HL-60 (cell line): ENCODE measurements at regions not wholly inside any gene's neighbourhood (a gene's known extent, or its start where the extent isn't known, plus 50 kb on each side); places are given as distances from the start of the nearest gene placed in this dataset.

Experiments
- POLR2AphosphoS5 ChIP-seq: IDR thresholded peaks from 2 replicates; pipeline ENCODE4 v1.6.1; 2012; ENCODE audit warnings: low read depth
- TF ChIP-seq, protein P1 (sequence below): IDR thresholded peaks from one replicate; pipeline ENCODE4 v1.5.1; 2011; ENCODE audit warnings: low read length, control low read depth, inconsistent platforms; ENCODE audit not compliant: insufficient read depth
- TF ChIP-seq, protein P2 (sequence below): IDR thresholded peaks from 2 replicates; pipeline ENCODE4 v1.6.1; 2012; ENCODE audit warnings: low read depth; ENCODE audit not compliant: insufficient replicate concordance

DNA sequence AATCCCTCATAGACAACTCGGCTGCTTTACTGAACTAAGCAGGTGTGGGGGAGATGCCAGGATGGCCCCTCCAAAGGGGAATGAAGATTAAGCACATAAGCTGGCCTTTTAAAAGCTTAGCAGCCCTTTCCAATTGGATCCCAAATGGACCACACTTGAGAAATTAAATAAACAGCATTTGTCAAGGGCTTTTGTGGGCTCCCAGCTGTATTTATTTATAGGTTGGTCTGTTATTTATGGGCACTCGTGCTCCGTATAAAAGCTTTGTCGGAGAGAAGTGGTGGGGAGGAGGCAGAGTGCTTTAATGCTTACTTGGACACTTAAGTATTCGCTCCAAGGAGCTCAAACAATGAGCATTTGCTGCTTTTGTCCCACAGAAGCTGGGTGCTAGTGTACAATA, 580.2 kb downstream of the MED13L start:
- TF ChIP-seq, protein P1, sequence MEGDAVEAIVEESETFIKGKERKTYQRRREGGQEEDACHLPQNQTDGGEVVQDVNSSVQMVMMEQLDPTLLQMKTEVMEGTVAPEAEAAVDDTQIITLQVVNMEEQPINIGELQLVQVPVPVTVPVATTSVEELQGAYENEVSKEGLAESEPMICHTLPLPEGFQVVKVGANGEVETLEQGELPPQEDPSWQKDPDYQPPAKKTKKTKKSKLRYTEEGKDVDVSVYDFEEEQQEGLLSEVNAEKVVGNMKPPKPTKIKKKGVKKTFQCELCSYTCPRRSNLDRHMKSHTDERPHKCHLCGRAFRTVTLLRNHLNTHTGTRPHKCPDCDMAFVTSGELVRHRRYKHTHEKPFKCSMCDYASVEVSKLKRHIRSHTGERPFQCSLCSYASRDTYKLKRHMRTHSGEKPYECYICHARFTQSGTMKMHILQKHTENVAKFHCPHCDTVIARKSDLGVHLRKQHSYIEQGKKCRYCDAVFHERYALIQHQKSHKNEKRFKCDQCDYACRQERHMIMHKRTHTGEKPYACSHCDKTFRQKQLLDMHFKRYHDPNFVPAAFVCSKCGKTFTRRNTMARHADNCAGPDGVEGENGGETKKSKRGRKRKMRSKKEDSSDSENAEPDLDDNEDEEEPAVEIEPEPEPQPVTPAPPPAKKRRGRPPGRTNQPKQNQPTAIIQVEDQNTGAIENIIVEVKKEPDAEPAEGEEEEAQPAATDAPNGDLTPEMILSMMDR, result no peak
- TF ChIP-seq POLR2AphosphoS5, result no peak
- TF ChIP-seq, protein P2, sequence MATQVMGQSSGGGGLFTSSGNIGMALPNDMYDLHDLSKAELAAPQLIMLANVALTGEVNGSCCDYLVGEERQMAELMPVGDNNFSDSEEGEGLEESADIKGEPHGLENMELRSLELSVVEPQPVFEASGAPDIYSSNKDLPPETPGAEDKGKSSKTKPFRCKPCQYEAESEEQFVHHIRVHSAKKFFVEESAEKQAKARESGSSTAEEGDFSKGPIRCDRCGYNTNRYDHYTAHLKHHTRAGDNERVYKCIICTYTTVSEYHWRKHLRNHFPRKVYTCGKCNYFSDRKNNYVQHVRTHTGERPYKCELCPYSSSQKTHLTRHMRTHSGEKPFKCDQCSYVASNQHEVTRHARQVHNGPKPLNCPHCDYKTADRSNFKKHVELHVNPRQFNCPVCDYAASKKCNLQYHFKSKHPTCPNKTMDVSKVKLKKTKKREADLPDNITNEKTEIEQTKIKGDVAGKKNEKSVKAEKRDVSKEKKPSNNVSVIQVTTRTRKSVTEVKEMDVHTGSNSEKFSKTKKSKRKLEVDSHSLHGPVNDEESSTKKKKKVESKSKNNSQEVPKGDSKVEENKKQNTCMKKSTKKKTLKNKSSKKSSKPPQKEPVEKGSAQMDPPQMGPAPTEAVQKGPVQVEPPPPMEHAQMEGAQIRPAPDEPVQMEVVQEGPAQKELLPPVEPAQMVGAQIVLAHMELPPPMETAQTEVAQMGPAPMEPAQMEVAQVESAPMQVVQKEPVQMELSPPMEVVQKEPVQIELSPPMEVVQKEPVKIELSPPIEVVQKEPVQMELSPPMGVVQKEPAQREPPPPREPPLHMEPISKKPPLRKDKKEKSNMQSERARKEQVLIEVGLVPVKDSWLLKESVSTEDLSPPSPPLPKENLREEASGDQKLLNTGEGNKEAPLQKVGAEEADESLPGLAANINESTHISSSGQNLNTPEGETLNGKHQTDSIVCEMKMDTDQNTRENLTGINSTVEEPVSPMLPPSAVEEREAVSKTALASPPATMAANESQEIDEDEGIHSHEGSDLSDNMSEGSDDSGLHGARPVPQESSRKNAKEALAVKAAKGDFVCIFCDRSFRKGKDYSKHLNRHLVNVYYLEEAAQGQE, result no peak
